ENCODE measurements at regions not wholly inside any gene's neighbourhood (a gene's known extent, or its start where the extent isn't known, plus 50 kb on each side); places are given as distances from the start of the nearest gene placed in this dataset.

DNA sequence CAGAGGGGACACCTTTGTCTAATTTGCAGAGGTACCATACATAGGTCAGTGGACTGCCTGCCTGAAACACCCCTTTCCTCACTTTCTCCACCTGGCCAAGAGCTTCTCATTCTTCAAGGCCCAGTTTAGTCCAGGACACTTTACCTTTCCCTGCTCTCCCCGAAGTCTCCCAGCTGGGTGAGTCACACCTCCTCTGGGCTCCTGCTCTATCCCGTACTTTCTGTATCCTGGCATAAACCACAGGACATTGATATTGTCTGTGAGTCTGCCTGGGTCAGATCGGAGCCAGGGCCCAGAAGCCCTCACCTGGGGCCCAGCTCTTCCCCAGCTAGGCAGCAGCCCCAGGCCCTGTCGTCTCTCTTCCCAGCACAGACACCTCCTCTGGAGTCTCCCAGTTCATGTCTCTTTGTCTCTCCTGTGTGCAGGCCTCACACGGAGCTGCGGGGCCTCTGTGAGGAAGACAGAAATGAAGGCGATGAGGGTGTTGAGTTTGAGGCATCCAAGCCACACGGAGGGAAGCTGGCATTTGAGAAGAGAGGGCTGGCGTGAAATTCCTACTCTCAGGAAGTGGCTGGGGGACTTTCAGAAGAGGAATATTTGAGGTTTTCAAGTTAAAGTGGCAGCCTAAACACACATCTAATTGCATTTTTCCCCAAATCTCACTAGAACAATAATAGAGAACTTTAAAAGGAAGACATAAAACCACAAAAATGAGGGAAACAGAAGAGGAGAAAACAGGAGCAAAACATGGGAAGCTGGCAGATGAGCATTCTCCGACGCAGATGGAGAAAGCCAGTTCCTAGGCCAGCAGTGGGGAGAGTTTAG lies 79.6 kb upstream of the LAPTM4A start:
- TF ChIP-seq, protein P1, sequence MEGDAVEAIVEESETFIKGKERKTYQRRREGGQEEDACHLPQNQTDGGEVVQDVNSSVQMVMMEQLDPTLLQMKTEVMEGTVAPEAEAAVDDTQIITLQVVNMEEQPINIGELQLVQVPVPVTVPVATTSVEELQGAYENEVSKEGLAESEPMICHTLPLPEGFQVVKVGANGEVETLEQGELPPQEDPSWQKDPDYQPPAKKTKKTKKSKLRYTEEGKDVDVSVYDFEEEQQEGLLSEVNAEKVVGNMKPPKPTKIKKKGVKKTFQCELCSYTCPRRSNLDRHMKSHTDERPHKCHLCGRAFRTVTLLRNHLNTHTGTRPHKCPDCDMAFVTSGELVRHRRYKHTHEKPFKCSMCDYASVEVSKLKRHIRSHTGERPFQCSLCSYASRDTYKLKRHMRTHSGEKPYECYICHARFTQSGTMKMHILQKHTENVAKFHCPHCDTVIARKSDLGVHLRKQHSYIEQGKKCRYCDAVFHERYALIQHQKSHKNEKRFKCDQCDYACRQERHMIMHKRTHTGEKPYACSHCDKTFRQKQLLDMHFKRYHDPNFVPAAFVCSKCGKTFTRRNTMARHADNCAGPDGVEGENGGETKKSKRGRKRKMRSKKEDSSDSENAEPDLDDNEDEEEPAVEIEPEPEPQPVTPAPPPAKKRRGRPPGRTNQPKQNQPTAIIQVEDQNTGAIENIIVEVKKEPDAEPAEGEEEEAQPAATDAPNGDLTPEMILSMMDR (IDR thresholded peaks at IDR 0.05; ENCODE audit: low read depth, low read length), result no peak
- H3K4me3 ChIP-seq (ENCODE audit: low read depth, low read length), result no peak overlapping the region

DNA sequence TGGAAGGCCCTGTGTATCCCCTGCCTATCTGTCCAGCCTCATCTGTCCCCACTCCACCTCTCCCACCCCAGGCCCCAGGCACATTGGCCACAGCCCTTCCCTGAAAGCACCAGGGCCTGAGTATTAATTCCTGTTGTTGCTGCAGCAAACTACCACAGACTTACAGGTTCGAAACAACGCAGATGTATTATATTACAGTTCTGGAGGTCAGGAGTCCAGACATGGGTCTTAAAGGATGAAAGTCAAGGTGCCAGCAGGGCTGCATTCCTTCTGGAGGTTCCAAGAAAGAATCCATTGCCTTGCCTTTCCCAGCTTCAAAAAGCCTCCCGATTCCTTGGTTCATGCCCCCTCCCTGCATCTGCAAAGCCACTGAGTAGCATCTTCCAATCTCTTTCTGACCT lies 78.7 kb upstream of the LAPTM4A start:
- TF ChIP-seq, protein P1 (IDR thresholded peaks at IDR 0.05; ENCODE audit: low read depth, low read length), result no peak
- H3K4me3 ChIP-seq (ENCODE audit: low read depth, low read length), result no peak overlapping the region

GRCh38 chr2:20129331-20130159 lies 78.1 kb upstream of the LAPTM4A start:
- no peak overlapping the region for H3K4me3 ChIP-seq (ENCODE audit: low read depth, low read length)
- TF ChIP-seq, protein P1 (IDR thresholded peaks at IDR 0.05; ENCODE audit: low read depth, low read length), result no peak

- no peak overlapping the region for H3K4me3 ChIP-seq (ENCODE audit: low read depth, low read length)
- TF ChIP-seq, protein P1 (IDR thresholded peaks at IDR 0.05; ENCODE audit: low read depth, low read length), result no peak
Measured at GRCh38 chr2:20128506-20129330, 77.3 kb upstream of the LAPTM4A start.

- TF ChIP-seq, protein P1 (IDR thresholded peaks at IDR 0.05; ENCODE audit: low read depth, low read length), result no peak
- H3K4me3 ChIP-seq (ENCODE audit: low read depth, low read length), result no peak overlapping the region
Measured at GRCh38 chr2:20126469-20126868, 75.0 kb upstream of the LAPTM4A start.

- TF ChIP-seq, protein P1 (IDR thresholded peaks at IDR 0.05; ENCODE audit: low read depth, low read length), result no peak
- no peak overlapping the region for H3K4me3 ChIP-seq (ENCODE audit: low read depth, low read length)
Measured at GRCh38 chr2:20126040-20126439, 74.6 kb upstream of the LAPTM4A start.

Measured in WI38 (cell line).